Erythroblast (primary cell): ENCODE measurements at regions not wholly inside any gene's neighbourhood (a gene's known extent, or its start where the extent isn't known, plus 50 kb on each side); places are given as distances from the start of the nearest gene placed in this dataset.
"Not testable (repeated sequence)": the region's sequence is repeated elsewhere in the genome, so short reads cannot be mapped to it uniquely, and the experiment has no call there.

ENCODE experiments used
- DNase-seq, 2 experiments: peaks; one replicate each; lab custom pipeline; 2025; lab: John Stamatoyannopoulos, UW
- GATA1 ChIP-seq: IDR thresholded peaks from 2 replicates; pipeline ENCODE4 v1.6.1; 2011; ENCODE audit warnings: low read depth, mild to moderate bottlenecking, control low read depth, low read length, moderate library complexity
- POLR2A ChIP-seq: IDR thresholded peaks from 2 replicates; pipeline ENCODE4 v1.6.1; 2011; ENCODE audit warnings: mild to moderate bottlenecking, low read length

- DNase-seq, result no peak
- TF ChIP-seq GATA1, result no peak
- no peak for TF ChIP-seq POLR2A
These were observed 863.2 kb upstream of the CHORDC1 start for GRCh38 chr11:91086028-91086427.

GRCh38 chr11:91082255-91082654 lies 859.4 kb upstream of the CHORDC1 start:
- no peak for DNase-seq

GRCh38 chr11:91081440-91082043 lies 858.7 kb upstream of the CHORDC1 start:
- no peak for TF ChIP-seq POLR2A
- TF ChIP-seq GATA1, result no peak
- DNase-seq, result no peak

More at GRCh38 chr11:91082255-91082654, 859.4 kb upstream of the CHORDC1 start:
- TF ChIP-seq POLR2A (no peak), GATA1 (no peak)

- DNase-seq, result no peak
- no peak for TF ChIP-seq GATA1
- no peak for TF ChIP-seq POLR2A
These were observed 855.4 kb upstream of the CHORDC1 start for GRCh38 chr11:91078221-91078620.

- no peak for TF ChIP-seq POLR2A
- no peak for TF ChIP-seq GATA1
- no peak for DNase-seq
These were observed 852.3 kb upstream of the CHORDC1 start for GRCh38 chr11:91075032-91075695.

- no peak for TF ChIP-seq POLR2A
- TF ChIP-seq GATA1, result no peak
These were observed 844.8 kb upstream of the CHORDC1 start for GRCh38 chr11:91067666-91068065.

GRCh38 chr11:91066456-91067047 lies 843.7 kb upstream of the CHORDC1 start:
- TF ChIP-seq POLR2A (no peak), GATA1 (no peak)
- no peak for DNase-seq

More at GRCh38 chr11:91067666-91068065, 844.8 kb upstream of the CHORDC1 start:
- no peak for DNase-seq

GRCh38 chr11:91063399-91063798 lies 840.5 kb upstream of the CHORDC1 start:
- DNase-seq, result not testable (repeated sequence)

GRCh38 chr11:91047882-91048281 lies 825.0 kb upstream of the CHORDC1 start:
- DNase-seq, result no peak
- TF ChIP-seq POLR2A (no peak), GATA1 (no peak)

- no peak for DNase-seq
- TF ChIP-seq GATA1, result no peak
- TF ChIP-seq POLR2A, result no peak
These were observed 823.4 kb upstream of the CHORDC1 start for GRCh38 chr11:91046261-91046660.

- TF ChIP-seq POLR2A (no peak), GATA1 (no peak)
- DNase-seq, result no peak
These were observed 818.8 kb upstream of the CHORDC1 start for GRCh38 chr11:91041626-91042025.

GRCh38 chr11:91023731-91024130 lies 800.9 kb upstream of the CHORDC1 start:
- DNase-seq, result no peak
- TF ChIP-seq POLR2A (no peak), GATA1 (no peak)

GRCh38 chr11:91011503-91011902 lies 788.7 kb upstream of the CHORDC1 start:
- TF ChIP-seq POLR2A (no peak), GATA1 (no peak)
- DNase-seq, result no peak

GRCh38 chr11:91005458-91005857 lies 782.6 kb upstream of the CHORDC1 start:
- DNase-seq, result no peak
- TF ChIP-seq GATA1 (no peak), POLR2A (no peak)
